ENCODE measurements at regions not wholly inside any gene's neighbourhood (a gene's known extent, or its start where the extent isn't known, plus 50 kb on each side); places are given as distances from the start of the nearest gene placed in this dataset.

- TF ChIP-seq POLR2A (IDR thresholded peaks at IDR 0.05; ENCODE audit: extremely low read depth, insufficient read length) (no peak), CTCF (IDR thresholded peaks at IDR 0.05; ENCODE audit: low read depth, low read length) (no peak), MYC (IDR thresholded peaks at IDR 0.05; ENCODE audit: low read depth, low read length) (no peak), MAX (IDR thresholded peaks at IDR 0.05; ENCODE audit: low read depth, low read length) (no peak)
Measured at GRCh38 chr9:107710953-107711352, 221.4 kb upstream of the KLF4 start.
